Stromal cell of bone marrow (primary cell): ENCODE measurements at regions not wholly inside any gene's neighbourhood (a gene's known extent, or its start where the extent isn't known, plus 50 kb on each side); places are given as distances from the start of the nearest gene placed in this dataset.
A peak's percentile ranks its signal among the peaks of the same experiment; 100 is the strongest.

Experiments used
- DNase-seq: peaks from one replicate; pipeline ENCODE4 v3.0.0-alpha.2; 2012; ENCODE audit warnings: low read depth

DNA sequence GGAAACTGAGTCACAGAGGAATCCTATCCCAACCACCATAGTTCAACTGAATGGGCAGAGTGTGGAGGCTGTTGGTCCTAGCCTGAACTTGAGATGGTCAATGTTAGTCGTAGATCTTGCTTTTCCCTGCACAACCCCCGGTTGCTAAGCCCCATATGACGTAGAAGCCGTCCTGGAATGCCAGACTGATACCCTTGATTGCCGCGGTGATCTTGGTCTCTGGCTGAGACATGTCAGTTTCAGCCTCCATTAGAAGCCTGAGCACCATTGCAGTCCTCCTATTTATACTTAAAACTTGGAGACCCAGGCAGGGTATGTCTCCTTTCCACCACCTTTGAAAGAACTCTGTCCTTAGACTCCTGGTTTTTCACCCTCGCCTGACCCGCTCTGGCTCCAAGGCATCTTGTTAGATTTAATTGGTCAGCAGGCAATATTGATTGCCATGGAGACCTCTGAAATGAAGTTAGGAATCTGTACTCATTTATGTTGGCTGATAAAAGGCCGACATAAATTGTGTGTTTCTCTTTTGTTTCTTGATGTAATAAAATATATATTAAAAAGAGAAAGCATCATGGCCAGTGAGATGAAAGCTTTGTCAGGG is 53.4 kb downstream of the RPLP1 start:
- no peak for DNase-seq

GRCh38 chr15:69508659-69509058 is 56.0 kb downstream of the RPLP1 start:
- peak; percentile 18 for DNase-seq

GRCh38 chr15:69509131-69509530 is 56.5 kb downstream of the RPLP1 start:
- peak; percentile 56 for DNase-seq

DNA sequence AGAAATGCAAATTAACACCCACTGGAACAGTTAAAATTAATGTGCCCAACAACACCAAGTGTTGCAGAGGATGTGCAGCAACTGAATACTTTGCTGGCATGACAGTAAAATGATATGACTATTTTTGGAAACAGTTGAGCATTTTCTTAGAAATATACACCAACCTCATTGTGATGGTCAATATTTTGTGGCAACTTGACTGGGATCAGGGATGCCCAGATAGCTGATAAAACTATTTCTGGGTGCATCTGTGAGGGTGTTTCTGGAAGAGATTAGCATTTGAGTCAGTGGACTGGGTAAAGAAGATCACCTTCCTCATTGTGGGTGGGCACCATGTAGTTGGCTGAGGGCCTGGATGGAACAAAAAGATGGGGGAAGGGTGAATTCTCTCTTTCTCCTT is 57.9 kb downstream of the RPLP1 start:
- DNase-seq: no peak

GRCh38 chr15:69511015-69511414 is 58.4 kb downstream of the RPLP1 start:
- no peak for DNase-seq

DNA sequence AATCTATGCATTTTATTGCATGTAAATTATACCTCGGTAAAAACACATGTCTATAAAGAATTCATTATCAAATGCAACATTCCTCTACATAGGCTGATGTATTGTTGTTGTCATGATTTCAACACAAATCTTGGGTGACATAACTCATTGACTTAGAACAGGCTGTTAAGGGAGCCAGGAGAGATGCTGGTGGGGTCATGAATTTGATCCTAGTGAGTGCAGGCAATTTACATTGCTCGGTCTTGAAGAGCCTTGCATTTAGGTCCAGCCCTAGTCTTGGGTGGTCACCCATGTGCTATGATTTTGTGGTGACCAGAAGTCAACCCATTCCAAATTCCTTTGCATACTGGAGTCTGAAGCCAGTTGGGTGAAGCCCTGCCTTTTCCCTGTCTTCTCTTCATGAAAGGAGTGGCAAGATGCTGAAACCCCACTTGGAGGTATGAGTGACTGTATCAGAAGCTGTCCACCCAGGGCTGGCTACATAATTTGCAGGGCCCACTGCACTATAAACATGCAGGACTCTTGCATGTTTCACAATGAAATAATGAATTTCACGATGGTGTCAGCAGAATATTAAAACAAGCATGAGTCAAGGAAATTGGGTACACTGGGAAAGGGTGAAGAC is 59.2 kb downstream of the RPLP1 start:
- no peak for DNase-seq

DNA sequence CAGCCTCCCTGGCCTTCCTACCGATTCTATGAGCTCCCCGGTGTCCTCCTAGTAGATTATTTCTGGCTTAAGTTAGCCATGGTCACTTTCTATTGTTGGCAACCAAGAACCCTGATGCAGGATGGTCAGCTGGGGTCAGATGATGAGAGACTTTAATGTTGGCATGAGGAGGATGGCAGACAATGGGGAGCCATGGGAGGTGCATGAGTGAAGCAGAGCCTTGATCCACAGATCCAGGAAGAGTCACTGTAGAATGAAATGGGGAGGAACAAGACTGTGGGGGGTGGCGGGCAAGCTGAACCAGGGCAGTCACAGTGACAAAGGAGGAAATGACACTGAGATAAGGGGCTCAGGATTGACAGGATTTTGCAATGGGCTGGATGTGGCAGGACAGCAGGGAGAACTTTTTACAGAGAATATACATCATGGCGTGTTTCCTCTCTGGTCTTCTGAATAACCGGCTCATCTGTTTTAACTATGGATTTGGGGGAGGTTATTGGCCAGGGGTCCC is 60.9 kb downstream of the RPLP1 start:
- no peak for DNase-seq

GRCh38 chr15:69513986-69514385 is 61.4 kb downstream of the RPLP1 start:
- no peak for DNase-seq

GRCh38 chr15:69515508-69515907 is 62.9 kb downstream of the RPLP1 start:
- no peak for DNase-seq

GRCh38 chr15:69515926-69516325 is 63.3 kb downstream of the RPLP1 start:
- DNase-seq: no peak

DNA sequence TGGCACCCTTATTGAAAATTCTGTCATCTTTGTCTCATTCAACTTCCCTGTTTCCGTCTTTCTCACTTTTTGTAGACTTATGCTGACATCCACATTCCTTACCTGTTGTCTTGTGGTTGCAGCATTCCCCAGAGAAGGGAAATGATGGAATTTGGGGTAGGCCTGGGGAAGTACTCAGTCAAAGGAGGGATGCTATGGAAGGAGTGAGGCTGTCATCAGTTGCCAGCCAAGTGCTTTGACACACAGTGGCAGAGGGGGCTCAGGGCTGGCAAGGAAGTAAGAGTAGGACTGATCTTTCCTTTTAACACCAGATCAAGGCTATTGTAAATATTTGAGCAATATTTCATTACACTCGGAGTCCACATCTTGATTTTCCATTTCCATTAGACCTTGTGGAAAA is 64.4 kb downstream of the RPLP1 start:
- no peak for DNase-seq

GRCh38 chr15:69518806-69519205 is 66.2 kb downstream of the RPLP1 start:
- DNase-seq: no peak

DNA sequence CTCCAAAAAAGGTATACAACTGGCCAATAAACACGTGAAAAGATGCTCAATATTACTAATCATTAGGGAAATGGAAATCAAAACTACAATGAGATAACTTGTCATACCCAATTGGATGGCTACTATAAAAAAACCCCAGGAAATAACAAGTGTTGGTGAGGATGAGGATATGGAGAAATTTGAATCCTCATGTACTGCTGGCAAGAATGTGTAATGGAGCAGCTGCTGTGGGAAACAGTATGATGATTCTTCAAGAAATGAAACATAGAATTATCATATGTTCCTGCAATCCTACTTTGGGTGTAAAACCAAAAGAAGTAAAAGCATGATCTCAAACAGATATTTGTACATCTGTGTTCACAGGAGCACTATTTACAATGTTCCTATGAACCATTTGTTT is 67.4 kb downstream of the RPLP1 start:
- DNase-seq: no peak

- no peak for DNase-seq
These were observed 69.7 kb downstream of the RPLP1 start for GRCh38 chr15:69522361-69522760.

GRCh38 chr15:69523010-69524001 is 70.7 kb downstream of the RPLP1 start:
- DNase-seq: peak; percentile 62

- no peak for DNase-seq
These were observed 71.7 kb downstream of the RPLP1 start for GRCh38 chr15:69524296-69524695.

DNA sequence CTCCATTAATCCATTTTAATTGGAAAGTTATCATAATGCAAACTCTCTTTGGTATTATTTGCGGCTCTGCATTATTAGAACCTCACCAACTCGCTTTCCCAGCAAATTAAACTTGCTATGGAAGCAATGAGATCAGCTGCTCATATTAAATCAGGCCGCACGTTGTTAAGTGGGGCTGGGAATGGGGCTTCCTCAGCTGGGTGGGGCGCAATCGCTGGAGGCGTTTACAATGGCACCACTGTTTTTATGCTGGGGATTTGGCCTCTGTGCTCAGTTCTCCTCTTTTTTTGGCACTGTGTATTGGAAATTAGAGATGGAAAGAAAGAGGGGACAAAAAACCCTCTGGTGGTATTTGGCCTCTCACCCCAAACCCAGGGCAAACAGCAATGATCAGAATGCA is 72.2 kb downstream of the RPLP1 start:
- DNase-seq: no peak

DNA sequence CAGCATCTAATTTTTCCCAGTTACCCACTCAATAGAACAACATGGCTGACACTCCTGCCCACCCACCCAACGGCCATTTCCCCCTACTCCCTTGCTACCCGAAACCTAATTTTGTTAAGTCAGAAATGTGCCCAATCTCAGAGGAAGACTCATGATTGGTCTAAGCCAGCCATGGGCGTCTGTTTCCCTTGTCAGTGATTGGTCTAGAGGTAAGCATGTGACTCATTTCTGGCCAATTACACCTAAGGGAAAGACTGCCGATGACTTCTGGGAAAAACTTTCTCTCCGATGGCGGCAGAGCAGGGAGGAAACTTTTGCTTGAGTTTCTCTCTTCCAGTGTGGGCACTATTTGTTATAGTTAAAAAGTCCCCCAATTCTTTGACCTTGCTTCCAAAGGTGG is 72.9 kb downstream of the RPLP1 start:
- no peak for DNase-seq

GRCh38 chr15:69526081-69527061 is 73.8 kb downstream of the RPLP1 start:
- no peak for DNase-seq

GRCh38 chr15:69529141-69529540 is 76.5 kb downstream of the RPLP1 start:
- no peak for DNase-seq

- DNase-seq: no peak
These were observed 77.5 kb downstream of the RPLP1 start for GRCh38 chr15:69529961-69530633.
